ENCODE measurements at regions not wholly inside any gene's neighbourhood (a gene's known extent, or its start where the extent isn't known, plus 50 kb on each side); places are given as distances from the start of the nearest gene placed in this dataset.

DNA sequence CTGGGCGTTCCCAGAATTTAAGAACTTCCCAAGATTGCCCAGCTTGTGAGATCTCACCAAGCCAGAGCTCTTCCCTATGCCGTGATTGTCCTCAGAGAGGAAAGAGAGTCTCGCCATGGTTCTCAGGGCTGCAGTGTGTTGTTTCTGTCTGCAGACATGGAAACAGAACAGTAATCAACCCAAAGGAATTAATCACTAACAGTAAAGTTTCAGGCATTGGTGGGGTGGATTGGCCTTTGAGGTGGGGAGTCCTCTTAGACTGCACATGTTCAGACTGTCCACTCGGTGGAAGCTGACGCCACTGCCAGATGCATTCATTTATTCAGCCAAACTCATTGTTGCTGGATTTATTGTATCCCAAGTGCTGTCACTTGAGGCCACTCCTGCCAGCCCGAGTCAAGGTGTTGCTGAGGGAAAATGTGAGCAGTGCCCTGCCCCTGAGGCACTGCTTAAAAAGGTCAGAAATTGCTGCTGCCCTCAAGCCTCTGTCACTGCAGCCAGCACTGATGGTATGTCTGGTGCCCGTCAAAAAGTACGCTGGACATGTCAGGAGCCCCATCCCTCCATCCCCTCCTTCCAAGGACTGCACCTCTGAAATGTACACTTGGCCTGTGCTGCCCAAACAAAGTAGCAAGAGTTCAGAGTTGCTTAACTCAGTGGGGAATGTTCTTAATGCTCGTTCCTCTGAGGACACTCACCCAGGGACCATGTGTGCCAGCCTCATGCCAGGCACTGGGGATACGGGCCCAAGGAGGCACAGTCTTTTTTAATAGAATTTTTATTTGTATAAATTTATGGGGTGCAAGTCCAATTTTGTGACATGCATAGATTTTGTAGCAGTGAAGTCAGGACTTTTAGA is 201.0 kb downstream of the GLI2 start:
- ChIA-PET RAD21 (ENCODE audit: unreplicated experiment) (no interaction called here), CTCF (no interaction called here), SMC1A (ENCODE audit: uncharacterized antibody, unreplicated experiment) (no interaction called here), POLR2A (no interaction called here)
- in situ Hi-C loops (cut with MboI), result no loop called here
- TF ChIP-seq, protein P1, sequence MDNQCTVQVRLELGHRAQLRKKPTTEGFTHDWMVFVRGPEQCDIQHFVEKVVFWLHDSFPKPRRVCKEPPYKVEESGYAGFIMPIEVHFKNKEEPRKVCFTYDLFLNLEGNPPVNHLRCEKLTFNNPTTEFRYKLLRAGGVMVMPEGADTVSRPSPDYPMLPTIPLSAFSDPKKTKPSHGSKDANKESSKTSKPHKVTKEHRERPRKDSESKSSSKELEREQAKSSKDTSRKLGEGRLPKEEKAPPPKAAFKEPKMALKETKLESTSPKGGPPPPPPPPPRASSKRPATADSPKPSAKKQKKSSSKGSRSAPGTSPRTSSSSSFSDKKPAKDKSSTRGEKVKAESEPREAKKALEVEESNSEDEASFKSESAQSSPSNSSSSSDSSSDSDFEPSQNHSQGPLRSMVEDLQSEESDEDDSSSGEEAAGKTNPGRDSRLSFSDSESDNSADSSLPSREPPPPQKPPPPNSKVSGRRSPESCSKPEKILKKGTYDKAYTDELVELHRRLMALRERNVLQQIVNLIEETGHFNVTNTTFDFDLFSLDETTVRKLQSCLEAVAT (IDR thresholded peaks at IDR 0.05), result no peak
- TF ChIP-seq SMAD5 (IDR thresholded peaks at IDR 0.05; ENCODE audit: low read depth) (no peak), YBX1 (IDR thresholded peaks at IDR 0.05) (no peak), ZNF217 (IDR thresholded peaks at IDR 0.05) (no peak), IKZF1 (conservative IDR thresholded peaks at IDR 0.05) (no peak), NFXL1 (IDR thresholded peaks at IDR 0.05; ENCODE audit: borderline replicate concordance) (no peak), CREM (IDR thresholded peaks at IDR 0.05; ENCODE audit: low read depth) (no peak), PAX8 (IDR thresholded peaks at IDR 0.05) (no peak), EZH2 (IDR thresholded peaks at IDR 0.05; ENCODE audit: borderline replicate concordance, control insufficient read depth, low read depth, low read length) (no peak)
- TF ChIP-seq, protein P2, sequence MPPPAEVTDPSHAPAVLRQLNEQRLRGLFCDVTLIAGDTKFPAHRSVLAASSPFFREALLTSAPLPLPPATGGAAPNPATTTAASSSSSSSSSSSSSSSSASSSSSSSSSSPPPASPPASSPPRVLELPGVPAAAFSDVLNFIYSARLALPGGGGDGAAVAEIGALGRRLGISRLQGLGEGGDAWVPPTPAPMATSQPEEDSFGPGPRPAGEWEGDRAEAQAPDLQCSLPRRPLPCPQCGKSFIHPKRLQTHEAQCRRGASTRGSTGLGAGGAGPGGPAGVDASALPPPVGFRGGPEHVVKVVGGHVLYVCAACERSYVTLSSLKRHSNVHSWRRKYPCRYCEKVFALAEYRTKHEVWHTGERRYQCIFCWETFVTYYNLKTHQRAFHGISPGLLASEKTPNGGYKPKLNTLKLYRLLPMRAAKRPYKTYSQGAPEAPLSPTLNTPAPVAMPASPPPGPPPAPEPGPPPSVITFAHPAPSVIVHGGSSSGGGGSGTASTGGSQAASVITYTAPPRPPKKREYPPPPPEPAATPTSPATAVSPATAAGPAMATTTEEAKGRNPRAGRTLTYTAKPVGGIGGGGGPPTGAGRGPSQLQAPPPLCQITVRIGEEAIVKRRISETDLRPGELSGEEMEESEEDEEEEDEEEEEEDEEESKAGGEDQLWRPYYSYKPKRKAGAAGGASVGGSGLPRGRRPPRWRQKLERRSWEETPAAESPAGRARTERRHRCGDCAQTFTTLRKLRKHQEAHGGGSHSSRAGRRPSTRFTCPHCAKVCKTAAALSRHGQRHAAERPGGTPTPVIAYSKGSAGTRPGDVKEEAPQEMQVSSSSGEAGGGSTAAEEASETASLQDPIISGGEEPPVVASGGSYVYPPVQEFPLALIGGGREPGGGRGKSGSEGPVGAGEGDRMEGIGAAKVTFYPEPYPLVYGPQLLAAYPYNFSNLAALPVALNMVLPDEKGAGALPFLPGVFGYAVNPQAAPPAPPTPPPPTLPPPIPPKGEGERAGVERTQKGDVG (CRISPR knock-in tag; IDR thresholded peaks at IDR 0.05), result no peak
- TF ChIP-seq, protein P3, sequence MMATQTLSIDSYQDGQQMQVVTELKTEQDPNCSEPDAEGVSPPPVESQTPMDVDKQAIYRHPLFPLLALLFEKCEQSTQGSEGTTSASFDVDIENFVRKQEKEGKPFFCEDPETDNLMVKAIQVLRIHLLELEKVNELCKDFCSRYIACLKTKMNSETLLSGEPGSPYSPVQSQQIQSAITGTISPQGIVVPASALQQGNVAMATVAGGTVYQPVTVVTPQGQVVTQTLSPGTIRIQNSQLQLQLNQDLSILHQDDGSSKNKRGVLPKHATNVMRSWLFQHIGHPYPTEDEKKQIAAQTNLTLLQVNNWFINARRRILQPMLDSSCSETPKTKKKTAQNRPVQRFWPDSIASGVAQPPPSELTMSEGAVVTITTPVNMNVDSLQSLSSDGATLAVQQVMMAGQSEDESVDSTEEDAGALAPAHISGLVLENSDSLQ (IDR thresholded peaks at IDR 0.05), result no peak
- no peak overlapping the region for H3K4me3 ChIP-seq
- no peak for DNase-seq (ENCODE audit: low read depth, low spot score)
- no peak overlapping the region for H3K9ac ChIP-seq (ENCODE audit: control insufficient read depth, insufficient read depth, low read length)
- H3K4me2 ChIP-seq (ENCODE audit: control insufficient read depth, insufficient read depth), result no peak overlapping the region
- no peaks in the 10 kb centered on the region for H4K20me1 ChIP-seq (ENCODE audit: control insufficient read depth, insufficient read depth)
- BruUV-seq (replicated peaks), result no TSS peak
- intact Hi-C loops (cut with micrococcal nuclease; ENCODE audit: unreplicated experiment), result no loop called here
- WGBS (ENCODE audit: insufficient coverage, insufficient replicate concordance, low lambda C conversion rate, missing lambda C conversion rate), result 37% methylated on average over 10 of the region's 10 CpGs
- no peak for ATAC-seq
- H3K9me3 ChIP-seq (replicated peaks; ENCODE audit: control insufficient read depth, insufficient read depth, low read length), result no peaks in the 10 kb centered on the region
- no peaks in the 10 kb centered on the region for H3K36me3 ChIP-seq (ENCODE audit: control insufficient read depth in 2 of 2, insufficient read depth in 2 of 2, low read length in 1 of 2)
- H3K27me3 ChIP-seq (replicated peaks in 1 of 2; ENCODE audit: control insufficient read depth in 2 of 2, insufficient read depth in 2 of 2, low read length in 1 of 2), result no peaks in the 10 kb centered on the region; a peak in 1 of 4 replicates
- no peak for FAIRE-seq
- H3K27ac ChIP-seq (ENCODE audit: control insufficient read depth, insufficient read depth), result no peak overlapping the region
- no peaks in the 10 kb centered on the region for H3K4me1 ChIP-seq (ENCODE audit: control insufficient read depth, insufficient read depth, low read length)
- no peak overlapping the region for H2AFZ ChIP-seq (ENCODE audit: control insufficient read depth, low read depth, low read length)
- H3K79me2 ChIP-seq (ENCODE audit: control insufficient read depth, insufficient read depth, low read length), result no peaks in the 10 kb centered on the region
